Loucy (cell line): ENCODE measurements at regions not wholly inside any gene's neighbourhood (a gene's known extent, or its start where the extent isn't known, plus 50 kb on each side); places are given as distances from the start of the nearest gene placed in this dataset.

Experiments
- H2AFZ ChIP-seq: fragments of 200-600 bp; sonication (generic); 2 replicates; pipeline ENCODE4 v1.6.0; 2016; ENCODE audit warnings: antibody characterized with exemption, mild to moderate bottlenecking, low read length, moderate library complexity
- H3F3A ChIP-seq: fragments of 200-600 bp; 2 replicates; pipeline ENCODE4 v1.6.0; 2016; ENCODE audit warnings: antibody characterized with exemption, low read depth, mild to moderate bottlenecking
- H3K27me3 ChIP-seq: fragments of 200-600 bp; sonication (generic); 2 replicates; pipeline ENCODE4 v1.6.1; 2014; ENCODE audit warnings: low read length, mild to moderate bottlenecking; ENCODE audit not compliant: insufficient read depth, poor library complexity, severe bottlenecking
- H3K36me3 ChIP-seq: fragments of 200-600 bp; sonication (generic); 2 replicates; pipeline ENCODE4 v1.6.1; 2016; ENCODE audit warnings: low read length; ENCODE audit not compliant: insufficient read depth
- H3K4me1 ChIP-seq: fragments of 200-600 bp; sonication (generic); 2 replicates; pipeline ENCODE4 v1.5.1; 2014; ENCODE audit warnings: low read length, mild to moderate bottlenecking; ENCODE audit not compliant: insufficient read depth, poor library complexity, severe bottlenecking
- H3K4me2 ChIP-seq: fragments of 200-600 bp; sonication (generic); 2 replicates; pipeline ENCODE4 v1.6.0; 2014; ENCODE audit warnings: antibody characterized with exemption, low read length, low read depth, mild to moderate bottlenecking; ENCODE audit not compliant: poor library complexity, severe bottlenecking
- H3K4me3 ChIP-seq: fragments of 200-600 bp; sonication (generic); 2 replicates; pipeline ENCODE4 v1.5.1; 2014; ENCODE audit warnings: low read length, mild to moderate bottlenecking, mixed read lengths; ENCODE audit not compliant: poor library complexity, severe bottlenecking
- H3K79me2 ChIP-seq: fragments of 200-600 bp; sonication (generic); 2 replicates; pipeline ENCODE4 v1.6.1; 2014; ENCODE audit warnings: low read length; ENCODE audit not compliant: insufficient read depth
- H3K9ac ChIP-seq: fragments of 200-600 bp; sonication (generic); 2 replicates; pipeline ENCODE4 v1.6.0; 2014; ENCODE audit warnings: mild to moderate bottlenecking, low read depth, low read length, moderate library complexity; ENCODE audit not compliant: poor library complexity, severe bottlenecking
- H3K9me2 ChIP-seq: fragments of 200-600 bp; sonication (generic); replicated peaks from 2 replicates; pipeline ENCODE4 v1.6.1; 2016; ENCODE audit warnings: low read depth, low read length, mixed read lengths
- H3K9me3 ChIP-seq: fragments of 200-600 bp; sonication (generic); 2 replicates; pipeline ENCODE4 v1.6.1; 2014; ENCODE audit warnings: mild to moderate bottlenecking, antibody characterized with exemption, low read length, low read depth; ENCODE audit not compliant: insufficient read depth
- H4K20me1 ChIP-seq: fragments of 200-600 bp; sonication (generic); 2 replicates; pipeline ENCODE4 v1.6.0; 2014; ENCODE audit warnings: antibody characterized with exemption, low read length, mild to moderate bottlenecking; ENCODE audit not compliant: insufficient read depth, poor library complexity, severe bottlenecking
- CTCF ChIP-seq: fragments of 200-600 bp; sonication (generic); conservative IDR thresholded peaks from 2 replicates; pipeline ENCODE4 v1.5.1; 2014; ENCODE audit warnings: mild to moderate bottlenecking, antibody characterized with exemption, low read length
- EZH2phosphoT487 ChIP-seq: fragments of 200-600 bp; IDR thresholded peaks from 2 replicates; pipeline ENCODE4 v1.6.1; 2018; ENCODE audit warnings: antibody characterized with exemption, mild to moderate bottlenecking, moderate library complexity, borderline replicate concordance

- Histone ChIP-seq H4K20me1 (no peaks in the 10 kb centered on the region), H3F3A (no peaks in the 10 kb centered on the region), H3K4me3 (no peak overlapping the region), H3K27me3 (no peaks in the 10 kb centered on the region), H3K9me2 (no peaks in the 10 kb centered on the region), H3K36me3 (no peaks in the 10 kb centered on the region), H3K4me1 (no peaks in the 10 kb centered on the region), H3K79me2 (no peaks in the 10 kb centered on the region), H3K9me3 (no peaks in the 10 kb centered on the region), H2AFZ (no peak overlapping the region), H3K4me2 (no peak overlapping the region), H3K9ac (no peak overlapping the region)
- TF ChIP-seq EZH2phosphoT487 (no peak), CTCF (no peak)
These were observed 314.9 kb upstream of the NECTIN3 start for GRCh38 chr3:110756705-110757104.

GRCh38 chr3:110758208-110758607 is 313.4 kb upstream of the NECTIN3 start:
- Histone ChIP-seq H2AFZ (no peak overlapping the region), H3F3A (no peaks in the 10 kb centered on the region), H3K79me2 (no peaks in the 10 kb centered on the region), H3K4me3 (no peak overlapping the region), H3K4me1 (no peaks in the 10 kb centered on the region), H4K20me1 (no peaks in the 10 kb centered on the region), H3K9ac (no peak overlapping the region), H3K27me3 (no peaks in the 10 kb centered on the region), H3K9me2 (no peaks in the 10 kb centered on the region), H3K9me3 (no peaks in the 10 kb centered on the region), H3K36me3 (no peaks in the 10 kb centered on the region), H3K4me2 (no peak overlapping the region)
- TF ChIP-seq EZH2phosphoT487 = no peak
- TF ChIP-seq CTCF = no peak

GRCh38 chr3:110767156-110767555 is 304.5 kb upstream of the NECTIN3 start:
- H3K36me3 ChIP-seq = no peaks in the 10 kb centered on the region
- no peak overlapping the region for H3K4me2 ChIP-seq
- H3K79me2 ChIP-seq = no peaks in the 10 kb centered on the region
- H3K4me3 ChIP-seq = no peak overlapping the region
- no peaks in the 10 kb centered on the region for H3K4me1 ChIP-seq
- H3K9ac ChIP-seq = no peak overlapping the region
- H3K9me2 ChIP-seq = no peaks in the 10 kb centered on the region
- no peak overlapping the region for H2AFZ ChIP-seq
- H3F3A ChIP-seq = no peaks in the 10 kb centered on the region
- H4K20me1 ChIP-seq = no peaks in the 10 kb centered on the region
- H3K9me3 ChIP-seq = no peaks in the 10 kb centered on the region
- no peak for TF ChIP-seq EZH2phosphoT487
- H3K27me3 ChIP-seq = no peaks in the 10 kb centered on the region

- Histone ChIP-seq H3K4me1 (no peaks in the 10 kb centered on the region), H3K79me2 (no peaks in the 10 kb centered on the region), H4K20me1 (no peaks in the 10 kb centered on the region), H3K4me2 (no peak overlapping the region), H3K9ac (no peak overlapping the region), H3K9me3 (no peaks in the 10 kb centered on the region), H2AFZ (no peak overlapping the region), H3K9me2 (no peaks in the 10 kb centered on the region), H3K27me3 (no peaks in the 10 kb centered on the region), H3K36me3 (no peaks in the 10 kb centered on the region), H3F3A (no peaks in the 10 kb centered on the region), H3K4me3 (no peak overlapping the region)
- TF ChIP-seq CTCF (no peak), EZH2phosphoT487 (no peak)
These were observed 303.8 kb upstream of the NECTIN3 start for GRCh38 chr3:110767838-110768237.
